CD4-positive, alpha-beta T cell (primary cell): ENCODE measurements at regions not wholly inside any gene's neighbourhood (a gene's known extent, or its start where the extent isn't known, plus 50 kb on each side); places are given as distances from the start of the nearest gene placed in this dataset.

Source experiments
- ATAC-seq: fragments of 200-7000 bp; cut with Tn5 transposase; one replicate; pipeline ENCODE4 v1.10.0; 2022; ENCODE audit warnings: mild to moderate bottlenecking; ENCODE audit not compliant: poor library complexity
- CTCF ChIA-PET: fragments of 350-600 bp; sonication (Branson Sonifier 250); formaldehyde crosslinking; loops from one replicate; lab custom pipeline; 2021; ENCODE audit warnings: antibody characterized with exemption, inconsistent platforms; lab: Charles Lee
- POLR2A ChIA-PET: fragments of 350-600 bp; sonication (Branson Sonifier 250); formaldehyde crosslinking; loops from one replicate; lab custom pipeline; 2021; ENCODE audit warnings: antibody characterized with exemption, inconsistent platforms; lab: Charles Lee
- DNase-seq, 14 experiments: peaks; one replicate each; pipeline ENCODE4 v3.0.0-alpha.2; 2013 to 2020; ENCODE audit warnings: mixed read lengths in 2 of 14
- H3K27ac ChIP-seq, 2 donors: one replicate each; pipeline versions ENCODE4 v1.5.1 to v1.7.0; 2013; ENCODE audit warnings: low read length in 2 of 2, low read depth in 1 of 2, mild to moderate bottlenecking in 1 of 2
- H3K27me3 ChIP-seq, 2 experiments: 1 replicate in 1 of 2; 2 replicates in 1 of 2; pipeline versions ENCODE4 v1.6.1 to v1.7.0; 2013; ENCODE audit warnings: low read length in 2 of 2, control low read depth in 1 of 2, mild to moderate bottlenecking in 1 of 2, moderate library complexity in 1 of 2; ENCODE audit not compliant: insufficient read depth in 2 of 2, control insufficient read depth in 1 of 2
- H3K36me3 ChIP-seq: one replicate; pipeline ENCODE4 v1.6.1; 2013; ENCODE audit warnings: low read length, control low read depth; ENCODE audit not compliant: insufficient read depth
- H3K4me1 ChIP-seq: one replicate; pipeline ENCODE4 v1.6.1; 2013; ENCODE audit warnings: low read length, control low read depth; ENCODE audit not compliant: insufficient read depth
- H3K4me3 ChIP-seq: one replicate; pipeline ENCODE4 v1.5.1; 2013; ENCODE audit warnings: mild to moderate bottlenecking, low read length, moderate library complexity
- H3K9me3 ChIP-seq, 2 experiments: 1 replicate in 1 of 2; 2 replicates in 1 of 2; pipeline versions ENCODE4 v1.6.1 to v1.7.0; 2013; ENCODE audit warnings: low read length in 2 of 2, mild to moderate bottlenecking in 2 of 2, control low read depth in 1 of 2, moderate library complexity in 1 of 2; ENCODE audit not compliant: control insufficient read depth in 1 of 2, insufficient read depth in 1 of 2
- H3K27ac Mint-ChIP-seq: one replicate; pipeline ENCODE4 v1.8.0; 2020; ENCODE audit warnings: mixed read lengths
- H3K27me3 Mint-ChIP-seq: one replicate; pipeline ENCODE4 v1.8.0; 2021; ENCODE audit warnings: mixed read lengths
- H3K36me3 Mint-ChIP-seq: one replicate; pipeline ENCODE4 v1.8.0; 2021; ENCODE audit warnings: low read depth, mixed read lengths
- H3K4me1 Mint-ChIP-seq: one replicate; pipeline ENCODE4 v1.8.0; 2021; ENCODE audit warnings: low read depth, mixed read lengths
- H3K4me3 Mint-ChIP-seq: one replicate; pipeline ENCODE4 v1.8.0; 2020; ENCODE audit warnings: mild to moderate bottlenecking, mixed read lengths
- H3K9me3 Mint-ChIP-seq: one replicate; pipeline ENCODE4 v1.8.0; 2020; ENCODE audit warnings: mixed read lengths
- CTCF ChIP-seq: fragments of 200-600 bp; IDR thresholded peaks from one replicate; pipeline ENCODE4 v1.8.0; 2022; ENCODE audit warnings: antibody characterized with exemption, mild to moderate bottlenecking
- intact Hi-C, 2 experiments: fragments of 100-400 bp; cut with DNase I in 1 of 2; cut with micrococcal nuclease in 1 of 2; formaldehyde crosslinking; loops; one replicate each; pipeline versions ENCODE4 v1.15.1 to v1.9.0; 2023 to 2025; cut with DNase I, micrococcal nuclease

- DNase-seq, result no peak
- ChIA-PET POLR2A (no interaction called here), CTCF (no interaction called here)
- H3K4me1 ChIP-seq, result no peaks in the 10 kb centered on the region
- H3K27me3 ChIP-seq, result no peaks in the 10 kb centered on the region
- H3K4me1 Mint-ChIP-seq, result no peaks in the 10 kb centered on the region
- peaks cover 2% of the 10 kb centered on the region for H3K9me3 Mint-ChIP-seq
- intact Hi-C loops, result no loop called here
- no peak overlapping the region for H3K4me3 ChIP-seq
- no peak overlapping the region for H3K27ac ChIP-seq
- no peaks in the 10 kb centered on the region for H3K36me3 Mint-ChIP-seq
- H3K4me3 Mint-ChIP-seq, result no peak overlapping the region
- H3K9me3 ChIP-seq, result no peaks in the 10 kb centered on the region
- no peaks in the 10 kb centered on the region for H3K27me3 Mint-ChIP-seq
- TF ChIP-seq CTCF, result no peak
- H3K27ac Mint-ChIP-seq, result no peak overlapping the region
- no peaks in the 10 kb centered on the region for H3K36me3 ChIP-seq
- no peak for ATAC-seq
Measured at GRCh38 chr4:181874602-181875001, 368.6 kb upstream of the TENM3 start.

- no peaks in the 10 kb centered on the region for H3K27me3 Mint-ChIP-seq
- no peaks in the 10 kb centered on the region for H3K27me3 ChIP-seq
- CTCF ChIA-PET, result no interaction called here
- DNase-seq (no peak), ATAC-seq (no peak)
- H3K9me3 ChIP-seq, result no peaks in the 10 kb centered on the region
- H3K9me3 Mint-ChIP-seq, result no peaks in the 10 kb centered on the region
- H3K4me3 Mint-ChIP-seq, result no peak overlapping the region
- POLR2A ChIA-PET, result no interaction called here
- intact Hi-C loops, result no loop called here
- H3K36me3 Mint-ChIP-seq, result no peaks in the 10 kb centered on the region
- H3K27ac ChIP-seq, result no peak overlapping the region
- H3K36me3 ChIP-seq, result no peaks in the 10 kb centered on the region
- no peaks in the 10 kb centered on the region for H3K4me1 Mint-ChIP-seq
- TF ChIP-seq CTCF, result no peak
- H3K4me3 ChIP-seq, result no peak overlapping the region
- H3K27ac Mint-ChIP-seq, result no peak overlapping the region
- no peaks in the 10 kb centered on the region for H3K4me1 ChIP-seq
Measured at GRCh38 chr4:181877329-181877848, 365.8 kb upstream of the TENM3 start.

GRCh38 chr4:181890031-181890430 is 353.2 kb upstream of the TENM3 start:
- Histone ChIP-seq H3K27me3 (no peaks in the 10 kb centered on the region), H3K9me3 (peaks cover 0 to 9% of the 10 kb centered on the region in 2 experiments), H3K27ac (no peak overlapping the region), H3K36me3 (no peaks in the 10 kb centered on the region), H3K4me3 (no peak overlapping the region), H3K4me1 (no peaks in the 10 kb centered on the region)
- POLR2A ChIA-PET, result no interaction called here
- no peak for TF ChIP-seq CTCF
- peaks cover 14% of the 10 kb centered on the region for H3K9me3 Mint-ChIP-seq
- H3K36me3 Mint-ChIP-seq, result no peaks in the 10 kb centered on the region
- ATAC-seq (no peak), DNase-seq (no peak)
- CTCF ChIA-PET, result no interaction called here
- intact Hi-C loops, result no loop called here
- H3K4me1 Mint-ChIP-seq, result no peaks in the 10 kb centered on the region
- H3K4me3 Mint-ChIP-seq, result no peak overlapping the region
- H3K27ac Mint-ChIP-seq, result no peak overlapping the region
- no peaks in the 10 kb centered on the region for H3K27me3 Mint-ChIP-seq
